ENCODE measurements at regions not wholly inside any gene's neighbourhood (a gene's known extent, or its start where the extent isn't known, plus 50 kb on each side); places are given as distances from the start of the nearest gene placed in this dataset.

DNA sequence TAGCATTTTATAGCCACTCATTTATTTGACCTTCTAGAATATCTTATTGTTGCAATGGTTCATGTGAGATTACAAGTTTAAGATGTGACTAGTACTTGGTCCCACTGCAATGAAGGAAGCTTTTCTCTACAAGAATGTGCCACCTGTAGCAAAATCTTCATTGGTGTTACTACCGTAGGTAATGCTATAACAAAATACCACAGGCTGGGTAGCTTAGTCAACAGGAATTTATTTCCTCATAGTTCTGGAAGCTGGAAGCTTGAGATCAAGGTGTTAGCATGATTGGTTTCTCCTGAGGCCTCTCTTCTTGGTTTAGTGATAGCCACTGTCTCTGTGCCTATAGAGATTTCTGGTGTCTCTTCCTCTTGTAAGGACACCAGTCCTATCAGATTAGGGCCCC lies 441.0 kb downstream of the GPM6A start:
- no peak overlapping the region for H3K4me3 ChIP-seq (ENCODE audit: control insufficient read depth, low read depth, low read length)
- TF ChIP-seq, protein P1, sequence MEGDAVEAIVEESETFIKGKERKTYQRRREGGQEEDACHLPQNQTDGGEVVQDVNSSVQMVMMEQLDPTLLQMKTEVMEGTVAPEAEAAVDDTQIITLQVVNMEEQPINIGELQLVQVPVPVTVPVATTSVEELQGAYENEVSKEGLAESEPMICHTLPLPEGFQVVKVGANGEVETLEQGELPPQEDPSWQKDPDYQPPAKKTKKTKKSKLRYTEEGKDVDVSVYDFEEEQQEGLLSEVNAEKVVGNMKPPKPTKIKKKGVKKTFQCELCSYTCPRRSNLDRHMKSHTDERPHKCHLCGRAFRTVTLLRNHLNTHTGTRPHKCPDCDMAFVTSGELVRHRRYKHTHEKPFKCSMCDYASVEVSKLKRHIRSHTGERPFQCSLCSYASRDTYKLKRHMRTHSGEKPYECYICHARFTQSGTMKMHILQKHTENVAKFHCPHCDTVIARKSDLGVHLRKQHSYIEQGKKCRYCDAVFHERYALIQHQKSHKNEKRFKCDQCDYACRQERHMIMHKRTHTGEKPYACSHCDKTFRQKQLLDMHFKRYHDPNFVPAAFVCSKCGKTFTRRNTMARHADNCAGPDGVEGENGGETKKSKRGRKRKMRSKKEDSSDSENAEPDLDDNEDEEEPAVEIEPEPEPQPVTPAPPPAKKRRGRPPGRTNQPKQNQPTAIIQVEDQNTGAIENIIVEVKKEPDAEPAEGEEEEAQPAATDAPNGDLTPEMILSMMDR (conservative IDR thresholded peaks at IDR 0.05; ENCODE audit: control insufficient read depth, insufficient read depth, low read depth, low read length): no peak
- no peak for DNase-seq (ENCODE audit: low read depth)

DNA sequence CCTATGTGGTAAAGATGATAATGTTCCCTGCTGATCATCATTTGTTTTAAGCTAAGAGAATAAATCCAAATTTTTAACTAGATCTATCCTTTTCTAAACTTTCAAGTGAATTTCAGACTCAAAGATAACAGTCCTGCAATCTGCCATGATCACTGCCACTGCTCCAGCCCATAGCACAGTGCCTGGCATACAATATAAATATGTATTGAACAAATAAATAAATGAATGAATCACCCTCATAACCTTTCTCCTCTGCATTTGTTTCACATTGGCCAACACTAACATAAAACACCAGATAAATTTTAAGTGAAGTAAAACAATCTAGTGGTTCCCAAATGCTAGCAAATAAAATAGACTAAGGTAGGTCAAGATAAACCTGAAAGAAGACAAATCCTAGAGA lies 439.0 kb downstream of the GPM6A start:
- H3K4me3 ChIP-seq (ENCODE audit: control insufficient read depth, low read depth, low read length): no peak overlapping the region
- TF ChIP-seq, protein P1 (conservative IDR thresholded peaks at IDR 0.05; ENCODE audit: control insufficient read depth, insufficient read depth, low read depth, low read length): no peak
- DNase-seq (ENCODE audit: low read depth): peak; percentile 19

DNA sequence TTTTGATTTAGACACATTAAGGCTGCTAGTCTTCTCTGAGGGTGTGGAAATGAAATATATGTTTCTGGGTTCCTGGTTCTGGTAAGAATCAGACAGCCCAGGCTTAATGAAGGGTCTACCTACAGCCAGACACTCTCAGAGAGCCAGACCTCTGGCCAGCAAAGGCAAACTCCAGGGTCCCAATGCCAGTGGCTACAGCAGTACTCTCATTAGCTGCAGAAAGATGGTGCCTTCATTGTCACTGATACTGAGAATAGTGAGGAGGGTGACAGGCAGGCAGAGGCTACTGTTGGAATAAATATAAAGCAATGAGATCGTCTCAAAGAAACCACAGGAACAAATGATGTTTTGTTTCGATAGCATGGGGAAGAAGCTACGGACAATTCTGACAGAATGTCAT lies 437.6 kb downstream of the GPM6A start:
- no peak for DNase-seq (ENCODE audit: low read depth)
- TF ChIP-seq, protein P1 (conservative IDR thresholded peaks at IDR 0.05; ENCODE audit: control insufficient read depth, insufficient read depth, low read depth, low read length): no peak
- H3K4me3 ChIP-seq (ENCODE audit: control insufficient read depth, low read depth, low read length): no peak overlapping the region

DNA sequence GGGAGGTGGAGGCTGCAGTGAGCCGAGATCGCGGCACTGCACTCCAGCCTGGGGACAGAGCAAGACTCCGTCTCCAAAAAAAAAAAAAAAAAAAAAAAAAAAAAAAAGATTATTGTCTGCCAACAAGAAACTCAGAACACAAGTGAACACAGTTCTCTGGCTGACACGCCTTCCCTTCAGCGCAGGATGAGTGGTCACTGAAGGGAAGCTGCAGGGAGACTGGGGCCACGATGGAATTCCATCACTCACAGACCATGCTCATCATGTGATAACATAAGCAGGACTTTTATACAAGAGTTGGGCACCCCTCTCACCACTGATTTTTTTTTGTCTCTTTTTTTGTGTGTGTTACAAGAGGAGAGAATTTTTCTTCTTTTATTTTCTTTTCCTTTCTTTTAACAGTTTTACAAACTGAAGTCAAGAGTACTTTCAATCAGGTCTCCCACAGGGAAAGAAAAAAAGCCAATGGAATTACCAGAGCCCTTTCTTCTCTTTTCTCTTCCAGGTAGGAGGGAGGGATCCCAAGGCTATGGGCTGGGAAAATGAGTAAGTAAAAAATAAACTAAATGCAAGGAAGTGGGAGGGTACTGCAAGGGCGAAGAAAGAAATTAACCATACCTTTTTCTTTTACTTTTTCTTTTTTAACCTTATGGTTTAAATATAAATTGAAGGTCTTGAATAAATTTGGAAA lies 435.6 kb downstream of the GPM6A start:
- H3K4me3 ChIP-seq (ENCODE audit: control insufficient read depth, low read depth, low read length): no peak overlapping the region
- DNase-seq (ENCODE audit: low read depth): no peak
- TF ChIP-seq, protein P1 (conservative IDR thresholded peaks at IDR 0.05; ENCODE audit: control insufficient read depth, insufficient read depth, low read depth, low read length): no peak

DNA sequence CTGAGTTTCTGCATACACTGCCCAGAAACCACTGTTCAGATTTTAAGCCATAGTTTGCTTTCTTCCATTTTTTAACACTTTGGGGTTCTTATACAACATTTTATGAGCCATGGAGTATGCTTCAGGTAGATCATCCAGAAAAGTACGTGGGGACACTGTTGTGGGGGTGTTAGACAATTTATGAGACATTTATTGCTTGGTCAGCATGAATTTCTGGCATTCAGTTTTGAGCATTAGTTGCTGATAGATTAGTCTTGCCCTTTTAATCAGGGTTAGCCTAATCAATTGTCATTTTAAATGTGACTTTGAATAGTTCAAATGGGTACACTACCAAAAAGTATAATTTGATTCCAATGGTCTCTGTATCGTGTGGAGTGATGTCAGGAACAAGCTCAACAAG lies 434.9 kb downstream of the GPM6A start:
- TF ChIP-seq, protein P1 (conservative IDR thresholded peaks at IDR 0.05; ENCODE audit: control insufficient read depth, insufficient read depth, low read depth, low read length): no peak
- H3K4me3 ChIP-seq (ENCODE audit: control insufficient read depth, low read depth, low read length): no peak overlapping the region
- DNase-seq (ENCODE audit: low read depth): no peak

DNA sequence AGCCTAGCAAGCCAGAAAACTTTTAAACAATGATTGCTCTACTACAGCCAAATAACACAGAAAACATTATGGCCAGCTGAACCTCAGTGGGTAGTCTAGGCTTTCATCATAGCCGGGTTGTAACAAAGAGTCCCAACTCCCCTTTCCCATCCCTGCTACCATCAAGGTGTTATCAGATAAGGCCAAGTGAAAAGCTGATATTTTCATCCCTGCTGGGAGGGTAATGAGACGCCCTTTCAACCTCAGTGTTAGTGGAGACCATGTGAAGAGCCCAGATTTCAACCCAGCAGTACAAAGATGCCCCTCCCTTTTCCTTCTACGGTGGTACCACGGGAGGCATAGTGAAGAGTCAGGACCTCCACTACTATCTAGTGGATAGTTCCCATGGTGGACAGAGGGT lies 433.7 kb downstream of the GPM6A start:
- H3K4me3 ChIP-seq (ENCODE audit: control insufficient read depth, low read depth, low read length): no peak overlapping the region
- no peak for DNase-seq (ENCODE audit: low read depth)
- TF ChIP-seq, protein P1 (conservative IDR thresholded peaks at IDR 0.05; ENCODE audit: control insufficient read depth, insufficient read depth, low read depth, low read length): no peak

DNA sequence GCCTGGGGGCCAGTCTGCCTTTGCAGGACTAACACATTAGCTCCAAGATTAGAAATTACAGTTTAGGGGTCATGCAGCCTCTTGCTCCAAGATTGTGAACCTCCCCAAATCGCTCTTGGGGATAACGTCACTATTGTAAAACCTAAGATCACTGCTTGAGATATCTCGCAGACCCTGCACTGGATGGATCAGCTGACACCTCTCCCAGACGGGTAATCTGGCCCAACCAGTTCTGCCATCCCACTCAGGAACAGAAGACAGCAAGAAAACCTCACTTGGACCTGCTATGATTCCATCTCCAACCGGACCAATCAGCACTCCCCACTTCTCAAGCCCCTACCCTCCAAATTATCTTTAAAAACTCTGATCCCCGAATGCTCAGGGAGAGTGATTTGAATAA lies 431.2 kb downstream of the GPM6A start:
- H3K4me3 ChIP-seq (ENCODE audit: control insufficient read depth, low read depth, low read length): no peak overlapping the region
- TF ChIP-seq, protein P1 (conservative IDR thresholded peaks at IDR 0.05; ENCODE audit: control insufficient read depth, insufficient read depth, low read depth, low read length): no peak
- no peak for DNase-seq (ENCODE audit: low read depth)

Data from fibroblast of mammary gland (primary cell).